ENCODE measurements at regions not wholly inside any gene's neighbourhood (a gene's known extent, or its start where the extent isn't known, plus 50 kb on each side); places are given as distances from the start of the nearest gene placed in this dataset.

- TF ChIP-seq CTCF (optimal IDR thresholded peaks at IDR 0.05 in 1 of 3, IDR thresholded peaks at IDR 0.05 in 1 of 3, conservative IDR thresholded peaks at IDR 0.05 in 1 of 3; ENCODE audit: extremely low read depth in 1 of 3, insufficient read depth in 2 of 3, low read length in 3 of 3), result no peak
- TF ChIP-seq EZH2 (IDR thresholded peaks at IDR 0.05; ENCODE audit: low read length), result no peak
Measured at GRCh38 chr2:234145511-234145910, 95.0 kb downstream of the SPP2 start.

Measured in keratinocyte (primary cell).